ENCODE measurements at regions not wholly inside any gene's neighbourhood (a gene's known extent, or its start where the extent isn't known, plus 50 kb on each side); places are given as distances from the start of the nearest gene placed in this dataset.

DNA sequence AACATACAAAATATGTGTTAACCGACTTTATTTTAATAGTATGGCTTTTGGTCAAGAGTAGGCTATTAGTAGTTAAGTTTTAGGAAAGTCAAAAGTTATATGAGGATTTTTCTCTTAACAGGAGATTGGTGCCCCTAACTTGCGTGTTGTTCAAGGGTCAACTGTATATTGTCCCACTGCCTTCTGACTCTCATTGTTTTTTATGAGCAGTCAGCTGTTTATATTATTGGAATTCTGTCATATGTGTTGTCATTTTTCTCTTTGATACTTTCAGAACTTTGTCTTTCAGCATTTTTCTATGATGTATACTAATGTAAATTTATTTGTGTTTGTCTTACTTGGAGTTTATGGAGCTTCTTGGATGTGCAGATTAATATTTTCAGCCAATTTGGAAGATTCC is 142.1 kb upstream of the CMC1 start:
- DNase-seq = no peak
- Histone ChIP-seq H3K27ac (no peak overlapping the region), H3K9me3 (no peaks in the 10 kb centered on the region), H3K4me3 (no peak overlapping the region), H3K36me3 (no peaks in the 10 kb centered on the region), H3K4me1 (no peaks in the 10 kb centered on the region), H3K27me3 (no peaks in the 10 kb centered on the region)
- TF ChIP-seq CTCF (IDR thresholded peaks at IDR 0.05) (no peak), POLR2A (IDR thresholded peaks at IDR 0.05) (no peak)
- 90% methylated on average over 2 of the region's 2 CpGs for WGBS (ENCODE audit: insufficient coverage, low coverage, low lambda C conversion rate, missing lambda C conversion rate)
- intact Hi-C loops (cut with DNase I) = no loop called here
- no peak for ATAC-seq

- DNase-seq (no peak), ATAC-seq (no peak)
- H3K27me3 ChIP-seq = no peaks in the 10 kb centered on the region
- 21% methylated on average over 1 of the region's 1 CpG for WGBS (ENCODE audit: insufficient coverage, low coverage, low lambda C conversion rate, missing lambda C conversion rate)
- H3K36me3 ChIP-seq = no peaks in the 10 kb centered on the region
- H3K4me1 ChIP-seq = no peaks in the 10 kb centered on the region
- no peak for TF ChIP-seq POLR2A (IDR thresholded peaks at IDR 0.05)
- no peak for TF ChIP-seq CTCF (IDR thresholded peaks at IDR 0.05)
- H3K4me3 ChIP-seq = no peak overlapping the region
- H3K9me3 ChIP-seq = no peaks in the 10 kb centered on the region
- intact Hi-C loops (cut with DNase I) = no loop called here
- no peak overlapping the region for H3K27ac ChIP-seq
These were observed 139.7 kb upstream of the CMC1 start for GRCh38 chr3:28101705-28102104.

DNA sequence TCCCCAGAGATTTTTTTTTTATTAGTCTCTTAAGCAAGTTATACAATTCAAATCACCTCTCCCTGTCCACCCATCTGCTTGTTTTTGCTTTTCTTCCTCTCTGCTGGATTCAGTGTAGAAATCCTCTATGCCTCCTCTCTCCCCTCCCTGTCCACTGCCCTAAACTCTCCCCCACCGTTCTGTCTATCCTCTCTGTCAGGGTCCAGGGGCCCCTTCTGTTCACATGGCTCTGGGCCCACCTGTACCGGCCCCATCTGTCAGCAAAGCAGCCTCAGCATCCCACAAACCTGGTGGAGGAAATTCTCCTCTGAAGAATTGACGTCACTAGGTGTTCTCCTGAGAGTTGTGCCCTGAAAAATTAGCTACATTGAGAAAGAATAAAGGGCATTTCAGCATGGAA is 137.6 kb upstream of the CMC1 start:
- TF ChIP-seq CTCF (IDR thresholded peaks at IDR 0.05) (no peak), POLR2A (IDR thresholded peaks at IDR 0.05) (no peak)
- no peaks in the 10 kb centered on the region for H3K4me1 ChIP-seq
- H3K27ac ChIP-seq = no peak overlapping the region
- no peak overlapping the region for H3K4me3 ChIP-seq
- ATAC-seq (no peak), DNase-seq (no peak)
- no peaks in the 10 kb centered on the region for H3K36me3 ChIP-seq
- 43% methylated on average over 3 of the region's 3 CpGs for WGBS (ENCODE audit: insufficient coverage, low coverage, low lambda C conversion rate, missing lambda C conversion rate)
- no peaks in the 10 kb centered on the region for H3K27me3 ChIP-seq
- H3K9me3 ChIP-seq = no peaks in the 10 kb centered on the region
- intact Hi-C loops (cut with DNase I) = no loop called here

DNA sequence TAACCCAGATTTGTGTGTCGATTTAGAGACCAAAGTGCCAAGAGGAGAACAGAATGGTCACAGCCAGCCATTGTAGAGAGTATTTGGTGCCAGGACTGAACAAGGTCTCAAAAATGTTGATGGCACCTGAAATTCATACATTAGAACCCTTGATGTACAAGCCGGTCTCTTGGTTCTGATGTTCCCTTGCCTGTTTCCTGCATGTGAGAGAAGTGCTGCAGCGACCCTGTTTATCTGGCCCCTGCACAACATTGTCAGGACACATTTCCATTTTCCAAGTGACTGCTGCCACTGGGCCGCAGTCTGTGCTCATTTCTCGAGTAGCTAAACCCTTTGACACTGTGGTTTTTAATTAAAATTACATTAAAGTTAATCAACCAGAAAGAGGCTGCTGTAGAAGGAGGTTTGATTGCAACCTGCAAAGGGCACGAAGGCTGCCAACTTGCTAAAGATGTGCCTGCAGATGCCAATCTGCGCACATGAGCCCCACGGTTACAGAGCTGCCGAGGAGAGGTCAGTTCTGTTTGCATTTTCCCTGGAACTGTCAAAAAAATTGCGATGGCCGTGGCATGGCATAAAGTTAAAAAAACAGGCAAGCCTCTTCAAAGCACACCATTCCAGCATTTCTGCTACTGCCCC is 136.4 kb upstream of the CMC1 start:
- H3K27ac ChIP-seq = no peak overlapping the region
- DNase-seq = no peak
- H3K27me3 ChIP-seq = no peaks in the 10 kb centered on the region
- no peaks in the 10 kb centered on the region for H3K9me3 ChIP-seq
- H3K4me3 ChIP-seq = no peak overlapping the region
- H3K4me1 ChIP-seq = no peaks in the 10 kb centered on the region
- no peak for ATAC-seq
- intact Hi-C loops (cut with DNase I) = no loop called here
- no peak for TF ChIP-seq CTCF (IDR thresholded peaks at IDR 0.05)
- TF ChIP-seq POLR2A (IDR thresholded peaks at IDR 0.05) = no peak
- WGBS (ENCODE audit: insufficient coverage, low coverage, low lambda C conversion rate, missing lambda C conversion rate) = 72% methylated on average over 11 of the region's 11 CpGs
- H3K36me3 ChIP-seq = no peaks in the 10 kb centered on the region

GRCh38 chr3:28109829-28110228 is 131.6 kb upstream of the CMC1 start:
- Histone ChIP-seq H3K4me1 (no peaks in the 10 kb centered on the region), H3K4me3 (no peak overlapping the region), H3K27me3 (no peaks in the 10 kb centered on the region), H3K9me3 (no peaks in the 10 kb centered on the region), H3K36me3 (no peaks in the 10 kb centered on the region), H3K27ac (no peak overlapping the region)
- DNase-seq (no peak), ATAC-seq (no peak)
- intact Hi-C loops (cut with DNase I) = no loop called here
- 64% methylated on average over 2 of the region's 2 CpGs for WGBS (ENCODE audit: insufficient coverage, low coverage, low lambda C conversion rate, missing lambda C conversion rate)
- TF ChIP-seq POLR2A (IDR thresholded peaks at IDR 0.05) (no peak), CTCF (IDR thresholded peaks at IDR 0.05) (no peak)
